A549 (cell line): ENCODE measurements at regions not wholly inside any gene's neighbourhood (a gene's known extent, or its start where the extent isn't known, plus 50 kb on each side); places are given as distances from the start of the nearest gene placed in this dataset.

Source experiments
- CTCF ChIP-seq: fragments of >200 bp; sonication (Bioruptor Twin); formaldehyde crosslinking; IDR thresholded peaks from 3 replicates; pipeline ENCODE4 v1.5.1; 2016
- EP300 ChIP-seq, 2 experiments: fragments of >200 bp; sonication (Bioruptor Twin); formaldehyde crosslinking; IDR thresholded peaks; 2 replicates in 1 of 2; 3 replicates in 1 of 2; pipeline ENCODE4 v1.6.1; 2016 to 2017
- JUN ChIP-seq, 2 experiments: fragments of >200 bp; sonication (Bioruptor Twin); formaldehyde crosslinking; IDR thresholded peaks; 2 replicates in 1 of 2; 3 replicates in 1 of 2; pipeline ENCODE4 v1.6.1; 2016 to 2017
- KDM1A ChIP-seq: fragments of 200-600 bp; sonication (generic); IDR thresholded peaks from 2 replicates; pipeline ENCODE4 v1.6.1; 2016; ENCODE audit warnings: low read depth, mild to moderate bottlenecking
- KDM5A ChIP-seq: fragments of 200-600 bp; sonication (generic); IDR thresholded peaks from 2 replicates; pipeline ENCODE4 v1.6.1; 2016; ENCODE audit warnings: antibody characterized with exemption, mild to moderate bottlenecking
- RAD21 ChIP-seq, 2 experiments: fragments of >200 bp in 1 of 2; sonication (Bioruptor Twin) in 1 of 2; formaldehyde crosslinking in 1 of 2; IDR thresholded peaks in 1 of 2; conservative IDR thresholded peaks in 1 of 2; 2 replicates in 1 of 2; 3 replicates in 1 of 2; pipeline ENCODE4 v1.6.1; 2012 to 2018; ENCODE audit warnings: inconsistent platforms in 1 of 2
- RARB ChIP-seq: fragments of 250-450 bp; sonication (Bioruptor Pico); IDR thresholded peaks from 2 replicates; pipeline ENCODE4 v1.8.0; 2021; ENCODE audit warnings: mild to moderate bottlenecking, moderate library complexity
- SMC3 ChIP-seq: fragments of >200 bp; sonication (Bioruptor Twin); formaldehyde crosslinking; IDR thresholded peaks from 3 replicates; pipeline ENCODE4 v1.6.1; 2018; ENCODE audit warnings: inconsistent platforms
- TF ChIP-seq, protein P1 (sequence below): fragments of 200-600 bp; sonication (generic); IDR thresholded peaks from 2 replicates; pipeline ENCODE4 v1.6.1; 2016; ENCODE audit warnings: antibody characterized with exemption, mild to moderate bottlenecking, moderate library complexity

DNA sequence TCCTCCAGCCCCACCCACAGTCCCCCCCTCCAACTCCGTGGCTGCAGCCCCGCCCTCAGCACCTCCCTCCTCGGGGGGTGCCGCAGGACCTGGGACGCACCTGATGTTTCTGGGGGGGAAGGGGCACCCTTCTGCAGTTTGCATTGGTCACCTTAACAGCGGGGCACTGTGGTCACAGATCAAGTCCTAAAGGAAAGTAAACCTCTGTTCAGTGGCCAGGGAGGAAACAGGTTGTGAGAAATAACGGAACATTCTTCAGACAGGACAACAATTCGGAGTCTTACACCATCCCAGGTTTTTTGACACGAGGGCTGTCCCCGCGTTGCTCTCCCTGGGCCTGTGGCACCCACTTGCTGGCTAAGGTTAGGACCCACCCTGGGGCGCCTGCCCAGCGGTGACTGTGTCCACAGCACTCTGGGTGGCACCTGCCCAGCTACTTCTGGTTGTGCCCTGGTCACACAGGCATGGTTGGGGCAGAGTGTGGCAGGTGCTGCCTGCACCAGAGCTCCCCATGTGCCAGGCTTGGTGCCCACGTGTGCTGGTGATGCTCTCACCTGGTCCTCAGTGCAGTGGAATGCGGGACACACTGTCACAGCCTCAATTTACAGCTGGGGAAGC, 93.5 kb upstream of the OTOS start:
- TF ChIP-seq CTCF (no peak), KDM1A (no peak), RAD21 (conservative IDR thresholded peaks at IDR 0.05 in 1 of 2, IDR thresholded peaks at IDR 0.05 in 1 of 2) (no peak), EP300 (IDR thresholded peaks at IDR 0.05) (no peak), SMC3 (no peak), RARB (CRISPR knock-in tag) (no peak), JUN (IDR thresholded peaks at IDR 0.05) (no peak), KDM5A (no peak)
- TF ChIP-seq, protein P1, sequence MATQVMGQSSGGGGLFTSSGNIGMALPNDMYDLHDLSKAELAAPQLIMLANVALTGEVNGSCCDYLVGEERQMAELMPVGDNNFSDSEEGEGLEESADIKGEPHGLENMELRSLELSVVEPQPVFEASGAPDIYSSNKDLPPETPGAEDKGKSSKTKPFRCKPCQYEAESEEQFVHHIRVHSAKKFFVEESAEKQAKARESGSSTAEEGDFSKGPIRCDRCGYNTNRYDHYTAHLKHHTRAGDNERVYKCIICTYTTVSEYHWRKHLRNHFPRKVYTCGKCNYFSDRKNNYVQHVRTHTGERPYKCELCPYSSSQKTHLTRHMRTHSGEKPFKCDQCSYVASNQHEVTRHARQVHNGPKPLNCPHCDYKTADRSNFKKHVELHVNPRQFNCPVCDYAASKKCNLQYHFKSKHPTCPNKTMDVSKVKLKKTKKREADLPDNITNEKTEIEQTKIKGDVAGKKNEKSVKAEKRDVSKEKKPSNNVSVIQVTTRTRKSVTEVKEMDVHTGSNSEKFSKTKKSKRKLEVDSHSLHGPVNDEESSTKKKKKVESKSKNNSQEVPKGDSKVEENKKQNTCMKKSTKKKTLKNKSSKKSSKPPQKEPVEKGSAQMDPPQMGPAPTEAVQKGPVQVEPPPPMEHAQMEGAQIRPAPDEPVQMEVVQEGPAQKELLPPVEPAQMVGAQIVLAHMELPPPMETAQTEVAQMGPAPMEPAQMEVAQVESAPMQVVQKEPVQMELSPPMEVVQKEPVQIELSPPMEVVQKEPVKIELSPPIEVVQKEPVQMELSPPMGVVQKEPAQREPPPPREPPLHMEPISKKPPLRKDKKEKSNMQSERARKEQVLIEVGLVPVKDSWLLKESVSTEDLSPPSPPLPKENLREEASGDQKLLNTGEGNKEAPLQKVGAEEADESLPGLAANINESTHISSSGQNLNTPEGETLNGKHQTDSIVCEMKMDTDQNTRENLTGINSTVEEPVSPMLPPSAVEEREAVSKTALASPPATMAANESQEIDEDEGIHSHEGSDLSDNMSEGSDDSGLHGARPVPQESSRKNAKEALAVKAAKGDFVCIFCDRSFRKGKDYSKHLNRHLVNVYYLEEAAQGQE = no peak
